ENCODE measurements at regions not wholly inside any gene's neighbourhood (a gene's known extent, or its start where the extent isn't known, plus 50 kb on each side); places are given as distances from the start of the nearest gene placed in this dataset.

DNA sequence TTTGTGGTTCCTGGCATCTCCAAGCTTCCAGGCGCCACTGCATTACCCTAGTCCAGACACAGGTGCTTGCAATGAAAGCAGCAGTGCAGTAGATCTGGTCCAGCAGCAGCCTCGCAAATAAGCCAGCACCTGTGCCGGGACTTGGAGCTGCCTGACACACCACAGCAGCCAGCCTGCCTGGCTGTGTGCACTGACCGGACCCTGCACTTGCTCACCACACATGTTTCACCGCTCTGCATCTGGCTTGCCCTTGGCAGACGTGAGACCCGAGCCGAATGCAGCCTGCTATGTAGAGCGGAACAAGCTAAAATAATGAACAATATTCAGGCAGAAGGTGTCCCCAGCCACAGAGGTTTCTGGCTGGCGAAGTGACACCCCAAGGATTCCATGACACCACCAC, 123.6 kb upstream of the POM121L12 start:
- TF ChIP-seq, protein P1, sequence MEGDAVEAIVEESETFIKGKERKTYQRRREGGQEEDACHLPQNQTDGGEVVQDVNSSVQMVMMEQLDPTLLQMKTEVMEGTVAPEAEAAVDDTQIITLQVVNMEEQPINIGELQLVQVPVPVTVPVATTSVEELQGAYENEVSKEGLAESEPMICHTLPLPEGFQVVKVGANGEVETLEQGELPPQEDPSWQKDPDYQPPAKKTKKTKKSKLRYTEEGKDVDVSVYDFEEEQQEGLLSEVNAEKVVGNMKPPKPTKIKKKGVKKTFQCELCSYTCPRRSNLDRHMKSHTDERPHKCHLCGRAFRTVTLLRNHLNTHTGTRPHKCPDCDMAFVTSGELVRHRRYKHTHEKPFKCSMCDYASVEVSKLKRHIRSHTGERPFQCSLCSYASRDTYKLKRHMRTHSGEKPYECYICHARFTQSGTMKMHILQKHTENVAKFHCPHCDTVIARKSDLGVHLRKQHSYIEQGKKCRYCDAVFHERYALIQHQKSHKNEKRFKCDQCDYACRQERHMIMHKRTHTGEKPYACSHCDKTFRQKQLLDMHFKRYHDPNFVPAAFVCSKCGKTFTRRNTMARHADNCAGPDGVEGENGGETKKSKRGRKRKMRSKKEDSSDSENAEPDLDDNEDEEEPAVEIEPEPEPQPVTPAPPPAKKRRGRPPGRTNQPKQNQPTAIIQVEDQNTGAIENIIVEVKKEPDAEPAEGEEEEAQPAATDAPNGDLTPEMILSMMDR (IDR thresholded peaks at IDR 0.05; ENCODE audit: low read depth, low read length, poor library complexity, severe bottlenecking): no peak
- no peak for TF ChIP-seq EZH2phosphoT487 (IDR thresholded peaks at IDR 0.05; ENCODE audit: borderline replicate concordance, low read length)

Data from DOHH2 (cell line).